T follicular helper cell (primary cell): ENCODE measurements at regions not wholly inside any gene's neighbourhood (a gene's known extent, or its start where the extent isn't known, plus 50 kb on each side); places are given as distances from the start of the nearest gene placed in this dataset.
"Not testable (repeated sequence)": the region's sequence is repeated elsewhere in the genome, so short reads cannot be mapped to it uniquely, and the experiment has no call there.

ENCODE experiments used
- DNase-seq: peaks from one replicate; pipeline ENCODE4 v3.0.0-alpha.2; 2020; ENCODE audit warnings: low read depth

- no peak for DNase-seq
These were observed 237.2 kb downstream of the TOX3 start for GRCh38 chr16:52309446-52310416.

GRCh38 chr16:52308051-52308450, 238.9 kb downstream of the TOX3 start:
- no peak for DNase-seq

- DNase-seq: no peak
These were observed 245.9 kb downstream of the TOX3 start for GRCh38 chr16:52301026-52301425.

- DNase-seq: no peak
These were observed 248.2 kb downstream of the TOX3 start for GRCh38 chr16:52298769-52299168.

- not testable (repeated sequence) for DNase-seq
These were observed 250.1 kb downstream of the TOX3 start for GRCh38 chr16:52296706-52297315.

GRCh38 chr16:52296076-52296475, 250.9 kb downstream of the TOX3 start:
- no peak for DNase-seq

- no peak for DNase-seq
These were observed 252.3 kb downstream of the TOX3 start for GRCh38 chr16:52294660-52295059.

GRCh38 chr16:52293204-52293603, 253.7 kb downstream of the TOX3 start:
- no peak for DNase-seq

GRCh38 chr16:52283584-52284375, 263.2 kb downstream of the TOX3 start:
- no peak for DNase-seq

GRCh38 chr16:52283018-52283417, 263.9 kb downstream of the TOX3 start:
- DNase-seq: no peak

- DNase-seq: no peak
These were observed 266.9 kb downstream of the TOX3 start for GRCh38 chr16:52280086-52280485.

- DNase-seq: no peak
These were observed 275.7 kb downstream of the TOX3 start for GRCh38 chr16:52271088-52271750.

- no peak for DNase-seq
These were observed 281.5 kb downstream of the TOX3 start for GRCh38 chr16:52265446-52265861.

- DNase-seq: no peak
These were observed 289.4 kb downstream of the TOX3 start for GRCh38 chr16:52257534-52257933.

- DNase-seq: no peak
These were observed 290.4 kb downstream of the TOX3 start for GRCh38 chr16:52256310-52257078.

- DNase-seq: no peak
These were observed 292.2 kb downstream of the TOX3 start for GRCh38 chr16:52254746-52255145.

GRCh38 chr16:52252680-52253079, 294.3 kb downstream of the TOX3 start:
- no peak for DNase-seq

- no peak for DNase-seq
These were observed 295.4 kb downstream of the TOX3 start for GRCh38 chr16:52251495-52251894.

GRCh38 chr16:52247737-52248136, 299.2 kb downstream of the TOX3 start:
- DNase-seq: no peak

GRCh38 chr16:52238710-52239109, 308.2 kb downstream of the TOX3 start:
- no peak for DNase-seq

GRCh38 chr16:52237823-52238222, 309.1 kb downstream of the TOX3 start:
- no peak for DNase-seq
